ENCODE measurements at regions not wholly inside any gene's neighbourhood (a gene's known extent, or its start where the extent isn't known, plus 50 kb on each side); places are given as distances from the start of the nearest gene placed in this dataset.

GRCh38 chr3:84439476-84439875 is 519.3 kb upstream of the CADM2 start:
- no peaks in the 10 kb centered on the region for H3K27me3 ChIP-seq (ENCODE audit: insufficient read depth, low read length)
- no peaks in the 10 kb centered on the region for H3K9me3 ChIP-seq (ENCODE audit: low read depth, low read length)
- H3K4me3 ChIP-seq (ENCODE audit: low read length) = no peak overlapping the region
- no peaks in the 10 kb centered on the region for H3K4me1 ChIP-seq (ENCODE audit: insufficient read depth, low read length)

- no peaks in the 10 kb centered on the region for H3K27me3 ChIP-seq (ENCODE audit: insufficient read depth, low read length)
- no peak overlapping the region for H3K4me3 ChIP-seq (ENCODE audit: low read length)
- no peaks in the 10 kb centered on the region for H3K4me1 ChIP-seq (ENCODE audit: insufficient read depth, low read length)
Observed at GRCh38 chr3:84440291-84440690, 518.5 kb upstream of the CADM2 start.

GRCh38 chr3:84442533-84442932 is 516.3 kb upstream of the CADM2 start:
- no peak overlapping the region for H3K4me3 ChIP-seq (ENCODE audit: low read length)
- H3K9me3 ChIP-seq (ENCODE audit: low read depth, low read length) = peaks cover 7% of the 10 kb centered on the region
- no peaks in the 10 kb centered on the region for H3K27me3 ChIP-seq (ENCODE audit: insufficient read depth, low read length)
- H3K4me1 ChIP-seq (ENCODE audit: insufficient read depth, low read length) = no peaks in the 10 kb centered on the region

More at GRCh38 chr3:84440291-84440690, 518.5 kb upstream of the CADM2 start:
- H3K9me3 ChIP-seq (ENCODE audit: low read depth, low read length) = no peaks in the 10 kb centered on the region

- Histone ChIP-seq H3K4me3 (ENCODE audit: low read length) (no peak overlapping the region), H3K27me3 (ENCODE audit: insufficient read depth, low read length) (no peaks in the 10 kb centered on the region), H3K4me1 (ENCODE audit: insufficient read depth, low read length) (no peaks in the 10 kb centered on the region), H3K9me3 (ENCODE audit: low read depth, low read length) (peaks cover 7% of the 10 kb centered on the region)
Observed at GRCh38 chr3:84444726-84445521, 513.9 kb upstream of the CADM2 start.

GRCh38 chr3:84487296-84487695 is 471.5 kb upstream of the CADM2 start:
- Histone ChIP-seq H3K4me1 (ENCODE audit: insufficient read depth, low read length) (no peaks in the 10 kb centered on the region), H3K27me3 (ENCODE audit: insufficient read depth, low read length) (no peaks in the 10 kb centered on the region), H3K9me3 (ENCODE audit: low read depth, low read length) (peaks cover 10% of the 10 kb centered on the region), H3K4me3 (ENCODE audit: low read length) (no peak overlapping the region)

GRCh38 chr3:84504761-84505160 is 454.0 kb upstream of the CADM2 start:
- no peaks in the 10 kb centered on the region for H3K9me3 ChIP-seq (ENCODE audit: low read depth, low read length)
- no peaks in the 10 kb centered on the region for H3K4me1 ChIP-seq (ENCODE audit: insufficient read depth, low read length)
- no peak overlapping the region for H3K4me3 ChIP-seq (ENCODE audit: low read length)
- no peaks in the 10 kb centered on the region for H3K27me3 ChIP-seq (ENCODE audit: insufficient read depth, low read length)

GRCh38 chr3:84510007-84510406 is 448.8 kb upstream of the CADM2 start:
- Histone ChIP-seq H3K27me3 (ENCODE audit: insufficient read depth, low read length) (no peaks in the 10 kb centered on the region), H3K4me3 (ENCODE audit: low read length) (no peak overlapping the region), H3K4me1 (ENCODE audit: insufficient read depth, low read length) (no peaks in the 10 kb centered on the region), H3K9me3 (ENCODE audit: low read depth, low read length) (peaks cover 8% of the 10 kb centered on the region)

- H3K27me3 ChIP-seq (ENCODE audit: insufficient read depth, low read length) = no peaks in the 10 kb centered on the region
- no peaks in the 10 kb centered on the region for H3K9me3 ChIP-seq (ENCODE audit: low read depth, low read length)
- no peak overlapping the region for H3K4me3 ChIP-seq (ENCODE audit: low read length)
- H3K4me1 ChIP-seq (ENCODE audit: insufficient read depth, low read length) = no peaks in the 10 kb centered on the region
Observed at GRCh38 chr3:84522893-84523292, 435.9 kb upstream of the CADM2 start.

- Histone ChIP-seq H3K27me3 (ENCODE audit: insufficient read depth, low read length) (no peaks in the 10 kb centered on the region), H3K4me1 (ENCODE audit: insufficient read depth, low read length) (no peaks in the 10 kb centered on the region), H3K4me3 (ENCODE audit: low read length) (no peak overlapping the region), H3K9me3 (ENCODE audit: low read depth, low read length) (peaks cover 5% of the 10 kb centered on the region)
Observed at GRCh38 chr3:84536916-84537315, 421.9 kb upstream of the CADM2 start.

GRCh38 chr3:84538597-84538996 is 420.2 kb upstream of the CADM2 start:
- H3K27me3 ChIP-seq (ENCODE audit: insufficient read depth, low read length) = no peaks in the 10 kb centered on the region

GRCh38 chr3:84547207-84547606 is 411.6 kb upstream of the CADM2 start:
- no peaks in the 10 kb centered on the region for H3K27me3 ChIP-seq (ENCODE audit: insufficient read depth, low read length)
- no peaks in the 10 kb centered on the region for H3K9me3 ChIP-seq (ENCODE audit: low read depth, low read length)
- H3K4me3 ChIP-seq (ENCODE audit: low read length) = no peak overlapping the region
- no peaks in the 10 kb centered on the region for H3K4me1 ChIP-seq (ENCODE audit: insufficient read depth, low read length)

More at GRCh38 chr3:84538597-84538996, 420.2 kb upstream of the CADM2 start:
- no peaks in the 10 kb centered on the region for H3K4me1 ChIP-seq (ENCODE audit: insufficient read depth, low read length)
- peaks cover 5% of the 10 kb centered on the region for H3K9me3 ChIP-seq (ENCODE audit: low read depth, low read length)
- H3K4me3 ChIP-seq (ENCODE audit: low read length) = no peak overlapping the region

- no peak overlapping the region for H3K4me3 ChIP-seq (ENCODE audit: low read length)
- no peaks in the 10 kb centered on the region for H3K4me1 ChIP-seq (ENCODE audit: insufficient read depth, low read length)
- H3K27me3 ChIP-seq (ENCODE audit: insufficient read depth, low read length) = no peaks in the 10 kb centered on the region
- no peaks in the 10 kb centered on the region for H3K9me3 ChIP-seq (ENCODE audit: low read depth, low read length)
Observed at GRCh38 chr3:84547971-84548970, 410.5 kb upstream of the CADM2 start.

- H3K9me3 ChIP-seq (ENCODE audit: low read depth, low read length) = no peaks in the 10 kb centered on the region
- no peak overlapping the region for H3K4me3 ChIP-seq (ENCODE audit: low read length)
- H3K27me3 ChIP-seq (ENCODE audit: insufficient read depth, low read length) = no peaks in the 10 kb centered on the region
Observed at GRCh38 chr3:84555629-84556028, 403.2 kb upstream of the CADM2 start.

GRCh38 chr3:84566256-84566655 is 392.5 kb upstream of the CADM2 start:
- no peaks in the 10 kb centered on the region for H3K4me1 ChIP-seq (ENCODE audit: insufficient read depth, low read length)
- no peaks in the 10 kb centered on the region for H3K9me3 ChIP-seq (ENCODE audit: low read depth, low read length)
- H3K4me3 ChIP-seq (ENCODE audit: low read length) = no peak overlapping the region
- H3K27me3 ChIP-seq (ENCODE audit: insufficient read depth, low read length) = no peaks in the 10 kb centered on the region

More at GRCh38 chr3:84555629-84556028, 403.2 kb upstream of the CADM2 start:
- H3K4me1 ChIP-seq (ENCODE audit: insufficient read depth, low read length) = no peaks in the 10 kb centered on the region

- Histone ChIP-seq H3K9me3 (ENCODE audit: low read depth, low read length) (no peaks in the 10 kb centered on the region), H3K27me3 (ENCODE audit: insufficient read depth, low read length) (no peaks in the 10 kb centered on the region), H3K4me1 (ENCODE audit: insufficient read depth, low read length) (no peaks in the 10 kb centered on the region), H3K4me3 (ENCODE audit: low read length) (no peak overlapping the region)
Observed at GRCh38 chr3:84567796-84568195, 391.0 kb upstream of the CADM2 start.

Data from mononuclear cell (primary cell).